ENCODE measurements at regions not wholly inside any gene's neighbourhood (a gene's known extent, or its start where the extent isn't known, plus 50 kb on each side); places are given as distances from the start of the nearest gene placed in this dataset.
"Not testable (repeated sequence)": the region's sequence is repeated elsewhere in the genome, so short reads cannot be mapped to it uniquely, and the experiment has no call there.

- DNase-seq (ENCODE audit: low spot score): no peak
These were observed 368.7 kb upstream of the ARHGEF26 start for GRCh38 chr3:153752405-153753027.

DNA sequence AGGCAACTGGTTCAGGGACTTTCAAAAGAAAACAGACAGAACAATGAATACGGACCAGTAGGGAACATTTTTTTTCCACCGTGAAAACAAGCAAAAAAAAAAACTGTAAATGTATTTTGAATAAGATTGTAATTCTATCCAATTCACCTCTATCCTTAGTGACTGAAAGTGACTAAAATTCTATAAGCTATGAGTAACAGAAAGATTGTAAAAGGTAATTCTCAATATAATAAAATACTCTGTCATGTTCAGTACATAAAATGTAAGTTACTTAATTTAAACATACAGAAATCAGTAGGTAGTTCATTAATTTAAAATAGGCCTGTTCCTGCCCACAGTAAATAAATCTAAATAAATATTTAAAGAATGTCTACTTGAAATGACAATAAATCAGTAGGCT, 368.2 kb upstream of the ARHGEF26 start:
- no peak for DNase-seq (ENCODE audit: low spot score)

GRCh38 chr3:153756816-153757215, 364.4 kb upstream of the ARHGEF26 start:
- no peak for DNase-seq (ENCODE audit: low spot score)

- no peak for DNase-seq (ENCODE audit: low spot score)
These were observed 363.4 kb upstream of the ARHGEF26 start for GRCh38 chr3:153757839-153758238.

- DNase-seq (ENCODE audit: low spot score): no peak
These were observed 360.2 kb upstream of the ARHGEF26 start for GRCh38 chr3:153760948-153761347.

- no peak for DNase-seq (ENCODE audit: low spot score)
These were observed 358.6 kb upstream of the ARHGEF26 start for GRCh38 chr3:153762411-153763235.

DNA sequence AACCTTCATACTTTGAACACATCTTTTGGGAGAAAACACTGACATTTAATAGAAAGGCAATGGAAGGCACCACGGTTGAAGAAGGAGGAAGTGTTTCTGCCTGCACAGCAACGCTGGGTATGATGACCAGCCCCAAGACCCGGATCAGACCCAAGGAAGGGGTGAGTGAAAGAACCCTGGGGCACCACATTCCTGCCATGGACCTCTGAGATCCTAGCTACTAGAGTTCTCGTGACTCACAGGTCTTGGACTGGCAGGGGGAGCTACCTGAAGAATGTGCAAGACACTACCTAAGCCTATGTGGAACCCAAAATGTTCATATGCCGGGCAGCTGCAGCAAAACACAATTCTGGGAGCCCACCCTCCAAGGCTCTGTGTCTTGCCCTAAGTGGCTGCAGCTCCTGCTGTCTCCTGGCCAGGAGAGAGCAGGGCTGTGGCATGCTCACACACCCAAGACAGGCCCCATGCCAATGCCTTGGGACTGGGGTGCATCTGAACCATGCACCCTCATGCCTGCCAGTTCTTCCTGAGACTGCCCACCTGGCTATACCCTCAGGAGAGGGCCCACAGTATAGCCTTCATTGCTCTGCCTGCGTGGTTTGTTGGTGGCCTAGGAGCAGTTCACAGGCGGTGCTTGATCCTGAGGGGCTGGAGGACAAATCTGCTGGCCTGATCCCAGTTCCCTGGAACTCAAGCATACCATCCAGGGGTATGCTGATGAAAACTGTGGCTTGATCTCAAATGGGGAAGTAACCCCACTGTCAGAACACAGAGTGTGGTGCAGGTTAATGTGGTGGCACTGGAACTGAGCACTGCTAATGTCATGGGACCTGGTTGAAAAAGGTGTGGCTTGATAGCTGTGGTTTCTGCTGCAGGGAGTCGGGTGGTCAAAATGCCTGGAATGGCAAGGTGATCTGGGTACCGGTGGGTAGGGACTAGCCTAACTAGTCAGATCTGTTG, 353.3 kb upstream of the ARHGEF26 start:
- no peak for DNase-seq (ENCODE audit: low spot score)

DNA sequence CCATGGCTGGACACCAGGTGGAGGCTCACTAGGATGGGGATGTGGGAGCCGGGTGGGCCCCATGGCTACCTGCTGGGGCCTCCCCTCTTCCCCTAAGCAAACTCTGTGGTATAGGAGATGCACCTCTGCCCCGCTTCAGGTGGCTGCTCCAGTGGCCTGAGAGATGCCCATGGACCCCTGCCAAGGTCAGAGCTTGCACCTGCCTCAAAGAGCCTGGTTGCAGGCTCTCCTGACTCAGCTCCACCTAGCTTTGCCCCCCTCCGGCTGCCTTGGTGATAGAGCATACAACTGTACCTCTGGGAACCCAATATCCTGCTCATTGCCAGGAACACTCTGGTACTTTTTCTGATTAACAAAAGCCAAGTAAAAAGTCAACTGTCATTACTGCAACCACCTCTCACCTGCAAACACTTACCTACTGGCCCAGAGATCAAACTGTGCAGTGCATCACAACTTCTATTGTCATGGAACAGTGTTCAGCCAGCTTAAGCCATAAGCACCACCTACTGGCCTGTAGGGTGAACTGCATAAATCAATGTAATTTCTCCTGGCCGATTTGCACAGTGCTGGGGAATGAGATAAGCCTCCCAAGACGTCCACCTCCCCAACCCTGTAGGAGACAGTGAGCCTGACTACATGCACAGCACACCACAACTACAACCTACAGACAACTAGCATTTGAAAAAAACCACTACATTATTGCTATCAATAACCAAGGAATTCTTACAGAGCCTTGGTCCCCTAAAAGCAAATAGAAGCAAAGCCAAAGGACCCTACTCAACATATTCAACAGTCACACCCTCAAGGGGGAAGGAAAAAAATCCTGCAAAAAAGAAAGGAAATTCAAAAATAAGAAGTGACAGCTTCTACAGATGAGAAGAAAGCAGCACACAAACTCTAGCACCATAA, 352.4 kb upstream of the ARHGEF26 start:
- peak; percentile 70 for DNase-seq (ENCODE audit: low spot score)

DNA sequence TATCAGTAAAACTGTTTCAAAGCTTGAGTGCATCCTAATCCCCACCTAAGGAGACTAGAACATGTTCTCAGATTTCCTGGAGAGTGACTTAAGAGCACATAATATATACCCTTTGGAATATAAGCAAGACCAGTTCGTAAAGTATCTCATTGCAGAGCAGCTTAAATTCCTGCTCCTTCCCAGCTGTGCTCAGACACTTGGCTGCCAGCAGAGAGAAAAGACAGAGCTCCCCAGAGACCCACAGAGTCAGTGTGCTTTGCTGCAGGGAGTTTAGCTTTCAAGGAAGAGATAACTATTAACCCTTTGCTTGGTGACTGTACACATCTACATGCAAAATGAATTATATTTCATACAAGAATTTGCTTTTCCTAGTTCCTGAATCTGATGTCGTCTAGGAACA, 338.1 kb upstream of the ARHGEF26 start:
- peak; percentile 80 for DNase-seq (ENCODE audit: low spot score)

GRCh38 chr3:153783741-153784480, 337.3 kb upstream of the ARHGEF26 start:
- DNase-seq (ENCODE audit: low spot score): no peak

- DNase-seq (ENCODE audit: low spot score): no peak
These were observed 335.3 kb upstream of the ARHGEF26 start for GRCh38 chr3:153785901-153786300.

GRCh38 chr3:153789380-153789779, 331.8 kb upstream of the ARHGEF26 start:
- no peak for DNase-seq (ENCODE audit: low spot score)

GRCh38 chr3:153797056-153797455, 324.1 kb upstream of the ARHGEF26 start:
- DNase-seq (ENCODE audit: low spot score): not testable (repeated sequence)

DNA sequence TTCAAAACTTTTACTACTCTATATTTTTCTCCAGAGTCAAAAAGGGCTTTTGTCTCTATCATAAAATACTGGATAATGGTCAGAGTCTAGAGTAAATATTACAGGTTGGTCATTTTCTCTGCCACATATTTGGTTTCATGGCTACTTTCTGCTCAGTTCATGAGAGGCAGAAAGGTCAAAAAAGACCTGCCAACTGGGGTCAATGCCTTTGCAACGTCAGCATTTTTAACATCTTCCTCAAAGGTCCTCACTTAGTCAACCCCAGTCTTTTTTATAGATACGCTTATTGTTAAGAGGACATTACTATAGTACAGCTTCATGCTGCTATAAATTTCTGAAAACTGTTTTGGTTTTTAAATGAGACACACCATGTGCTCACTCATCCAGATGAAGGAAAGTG, 312.1 kb upstream of the ARHGEF26 start:
- no peak for DNase-seq (ENCODE audit: low spot score)

GRCh38 chr3:153818338-153818737, 302.9 kb upstream of the ARHGEF26 start:
- no peak for DNase-seq (ENCODE audit: low spot score)

DNA sequence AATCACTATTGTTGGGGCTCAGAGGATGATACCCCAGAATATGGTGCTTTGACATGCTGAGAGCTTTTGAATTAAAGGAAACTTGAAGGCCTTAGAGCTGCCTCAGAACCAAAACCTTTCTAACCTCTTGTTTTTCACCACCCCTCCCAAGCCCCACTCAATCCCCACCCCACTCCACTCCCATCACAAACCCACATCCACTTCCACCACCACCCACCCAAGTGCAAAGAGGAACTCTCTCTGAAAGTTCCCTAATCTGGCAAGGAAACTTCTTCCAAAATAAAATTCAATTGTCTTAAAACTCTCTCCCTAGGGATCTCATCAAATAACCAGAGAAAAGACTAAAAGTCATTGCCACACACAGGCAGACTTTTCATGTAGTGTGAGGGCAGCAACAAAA, 301.2 kb upstream of the ARHGEF26 start:
- no peak for DNase-seq (ENCODE audit: low spot score)

- DNase-seq (ENCODE audit: low spot score): not testable (repeated sequence)
These were observed 292.8 kb upstream of the ARHGEF26 start for GRCh38 chr3:153828346-153828745.

GRCh38 chr3:153829606-153830170, 291.5 kb upstream of the ARHGEF26 start:
- no peak for DNase-seq (ENCODE audit: low spot score)

GRCh38 chr3:153830552-153830951, 290.6 kb upstream of the ARHGEF26 start:
- no peak for DNase-seq (ENCODE audit: low spot score)

- peak; percentile 20 for DNase-seq (ENCODE audit: low spot score)
These were observed 285.6 kb upstream of the ARHGEF26 start for GRCh38 chr3:153835540-153835939.

Measured in D341Med (cell line).